K562 (cell line): ENCODE measurements at regions not wholly inside any gene's neighbourhood (a gene's known extent, or its start where the extent isn't known, plus 50 kb on each side); places are given as distances from the start of the nearest gene placed in this dataset.

Experiments used
- ATAC-seq: fragments of 200-7000 bp; cut with Tn5 transposase; 3 replicates; pipeline ENCODE4 v1.9.1; 2020; ENCODE audit warnings: moderate library complexity
- BruUV-seq: library from RNA; stranded (reverse); fragments of 400-500 nt; replicated peaks from 2 replicates; lab custom pipeline; 2021; lab: Mats Ljungman, UMichigan
- CTCF ChIA-PET: fragments of 300-600 bp; formaldehyde crosslinking; extraction: SDS; loops from one replicate; lab custom pipeline; 2021; ENCODE audit warnings: low intra/inter-chr PET ratio; lab: Yijun Ruan, JAX
- POLR2A ChIA-PET: fragments of 300-600, 350-650 bp; sonication (Branson Sonifier 250); formaldehyde crosslinking; extraction: SDS; loops from one replicate; lab custom pipeline; 2021; ENCODE audit warnings: antibody characterized with exemption, inconsistent platforms; lab: Yijun Ruan, JAX
- DNase-seq, 4 experiments: peaks; one replicate each; pipeline versions ENCODE4 v3.0.0 to v3.0.0-alpha.2; 2011 to 2018; ENCODE audit warnings: low spot score in 3 of 4, mixed read lengths in 3 of 4; ENCODE audit errors: extremely low read depth in 1 of 4
- FAIRE-seq: peaks from 2 replicates; lab custom pipeline; 2011; peaks lifted over from hg19 to GRCh38; lab: Jason Lieb, UNC
- H2AFZ ChIP-seq: 2 replicates; pipeline ENCODE4 v1.6.0; 2011; ENCODE audit warnings: low read depth, low read length, control low read depth, inconsistent platforms
- H3K27ac ChIP-seq: fragments of 200-600 bp; 3 replicates; pipeline ENCODE4 v1.8.0; 2011; ENCODE audit warnings: low read depth, mild to moderate bottlenecking, control low read depth, inconsistent platforms, low read length, moderate library complexity, mixed read lengths; ENCODE audit errors: extremely low read depth
- H3K27me3 ChIP-seq, 2 experiments: fragments of 300-600 bp in 1 of 2; 2 replicates in 1 of 2; 3 replicates in 1 of 2; pipeline versions ENCODE4 v1.6.0 to v1.8.0; 2011; ENCODE audit warnings: inconsistent platforms in 2 of 2, low read length in 2 of 2, mild to moderate bottlenecking in 1 of 2, mixed read lengths in 1 of 2, moderate library complexity in 1 of 2; ENCODE audit not compliant: control insufficient read depth in 2 of 2, insufficient read depth in 2 of 2
- H3K36me3 ChIP-seq: fragments of 300-600 bp; 3 replicates; pipeline ENCODE4 v1.8.0; 2011; ENCODE audit warnings: mild to moderate bottlenecking, low read length, inconsistent platforms; ENCODE audit not compliant: control insufficient read depth, insufficient read depth
- H3K4me1 ChIP-seq, 2 experiments: fragments of 200-600 bp in 1 of 2; replicated peaks in 1 of 2; 2 replicates in 1 of 2; 3 replicates in 1 of 2; pipeline versions ENCODE4 v1.5.1 to v1.8.0; 2011; ENCODE audit warnings: inconsistent platforms in 2 of 2, low read length in 2 of 2, mild to moderate bottlenecking in 1 of 2, mixed read lengths in 1 of 2, moderate library complexity in 1 of 2; ENCODE audit not compliant: control insufficient read depth in 2 of 2, insufficient read depth in 2 of 2
- H3K4me2 ChIP-seq: 2 replicates; pipeline ENCODE4 v1.6.1; 2011; ENCODE audit warnings: low read length, control low read depth, inconsistent platforms, mixed read lengths; ENCODE audit not compliant: insufficient read depth
- H3K4me3 ChIP-seq: fragments of 200-600 bp; sonication (generic), shearing (Covaris generic); 2 replicates; pipeline ENCODE4 v1.5.1; 2016; ENCODE audit warnings: control low read depth, inconsistent platforms
- H3K79me2 ChIP-seq: fragments of 200-600 bp; 3 replicates; pipeline ENCODE4 v1.8.0; 2011; ENCODE audit warnings: low read length, inconsistent platforms; ENCODE audit not compliant: control insufficient read depth, insufficient read depth
- H3K9ac ChIP-seq, 2 experiments: 2 replicates each; pipeline versions ENCODE4 v1.6.0 to v1.6.1; 2011; ENCODE audit warnings: low read depth in 2 of 2, low read length in 2 of 2, control low read depth in 1 of 2, inconsistent platforms in 1 of 2, mild to moderate bottlenecking in 1 of 2, mixed read lengths in 1 of 2; ENCODE audit not compliant: insufficient read depth in 1 of 2
- H3K9me1 ChIP-seq: one replicate; pipeline ENCODE4 v1.6.0; 2011; ENCODE audit warnings: inconsistent platforms, mild to moderate bottlenecking, low read length, moderate library complexity; ENCODE audit not compliant: control insufficient read depth, insufficient read depth
- H3K9me3 ChIP-seq: replicated peaks from 2 replicates; pipeline ENCODE4 v1.5.1; 2011; ENCODE audit warnings: low read depth, low read length, inconsistent platforms; ENCODE audit not compliant: control insufficient read depth, insufficient read depth
- H4K20me1 ChIP-seq: replicated peaks from 2 replicates; pipeline ENCODE4 v1.6.1; 2011; ENCODE audit warnings: low read length, inconsistent platforms, mixed read lengths; ENCODE audit not compliant: control insufficient read depth, insufficient read depth
- DACH1 ChIP-seq: fragments of 450-650 bp; IDR thresholded peaks from 2 replicates; pipeline ENCODE4 v1.6.1; 2018; ENCODE audit not compliant: partially characterized antibody
- ELF4 ChIP-seq: fragments of 450-650 bp; formaldehyde crosslinking; IDR thresholded peaks from 2 replicates; pipeline ENCODE4 v1.4.0; 2022; ENCODE audit warnings: missing genetic modification characterization
- FOXO4 ChIP-seq: fragments of 450-650 bp; formaldehyde crosslinking; IDR thresholded peaks from 2 replicates; pipeline ENCODE4 v1.4.0; 2020; ENCODE audit warnings: mild to moderate bottlenecking, moderate library complexity
- L3MBTL2 ChIP-seq: fragments of 450-650 bp; IDR thresholded peaks from 2 replicates; pipeline ENCODE4 v1.6.1; 2016; ENCODE audit warnings: mild to moderate bottlenecking, moderate library complexity
- SIN3B ChIP-seq: fragments of 450-650 bp; IDR thresholded peaks from 2 replicates; pipeline ENCODE4 v1.6.1; 2017; ENCODE audit warnings: low read depth, mild to moderate bottlenecking, moderate library complexity
- SIX5 ChIP-seq, 2 experiments: IDR thresholded peaks; 2 replicates each; pipeline ENCODE4 v1.6.1; 2011; ENCODE audit warnings: low read length in 2 of 2, borderline replicate concordance in 1 of 2, low read depth in 1 of 2, mild to moderate bottlenecking in 1 of 2, moderate library complexity in 1 of 2; ENCODE audit not compliant: insufficient read depth in 1 of 2
- SMARCC2 ChIP-seq: fragments of 450-650 bp; IDR thresholded peaks from 2 replicates; pipeline ENCODE4 v1.6.1; 2017; ENCODE audit warnings: antibody characterized with exemption, moderate library complexity, mild to moderate bottlenecking, low read depth
- SMC3 ChIP-seq: conservative IDR thresholded peaks from 2 replicates; pipeline ENCODE4 v1.6.1; 2011; ENCODE audit warnings: low read depth, low read length, improper control_type of control experiment; ENCODE audit not compliant: insufficient read depth
- ZNF143 ChIP-seq: sonication (generic); formaldehyde crosslinking; IDR thresholded peaks from 2 replicates; pipeline ENCODE4 v1.9.0; 2022; ENCODE audit warnings: mild to moderate bottlenecking, missing genetic modification reagents
- WGBS: fragments of 100-300 bp; shearing (Covaris generic); methylation state at CpG from one replicate; pipeline ENCODE4 v1.1.6; 2016; ENCODE audit warnings: low coverage, mixed read lengths; ENCODE audit not compliant: insufficient coverage; ENCODE audit errors: missing lambda C conversion rate; 5-methylcytosine and 5-hydroxymethylcytosine counted together
- in situ Hi-C: fragments of 300-500 bp; cut with MboI; formaldehyde crosslinking; loops from 4 replicates; pipeline ENCODE4 v1.15.0; 2018; ENCODE audit warnings: inconsistent platforms, mixed read lengths
- intact Hi-C: fragments of 100-400 bp; cut with micrococcal nuclease; formaldehyde crosslinking; loops from 2 replicates; pipeline ENCODE4 v1.14.2; 2022
- TF ChIP-seq, protein P1 (sequence below): sonication (generic); formaldehyde crosslinking; IDR thresholded peaks from 2 replicates; pipeline ENCODE4 v1.8.0; 2022; ENCODE audit warnings: missing genetic modification reagents, mild to moderate bottlenecking, moderate library complexity, borderline replicate concordance
- TF ChIP-seq, protein P2 (sequence below): fragments of 450-650 bp; IDR thresholded peaks from 2 replicates; pipeline ENCODE4 v1.6.1; 2016; ENCODE audit warnings: missing biosample characterization, missing genetic modification characterization

DNA sequence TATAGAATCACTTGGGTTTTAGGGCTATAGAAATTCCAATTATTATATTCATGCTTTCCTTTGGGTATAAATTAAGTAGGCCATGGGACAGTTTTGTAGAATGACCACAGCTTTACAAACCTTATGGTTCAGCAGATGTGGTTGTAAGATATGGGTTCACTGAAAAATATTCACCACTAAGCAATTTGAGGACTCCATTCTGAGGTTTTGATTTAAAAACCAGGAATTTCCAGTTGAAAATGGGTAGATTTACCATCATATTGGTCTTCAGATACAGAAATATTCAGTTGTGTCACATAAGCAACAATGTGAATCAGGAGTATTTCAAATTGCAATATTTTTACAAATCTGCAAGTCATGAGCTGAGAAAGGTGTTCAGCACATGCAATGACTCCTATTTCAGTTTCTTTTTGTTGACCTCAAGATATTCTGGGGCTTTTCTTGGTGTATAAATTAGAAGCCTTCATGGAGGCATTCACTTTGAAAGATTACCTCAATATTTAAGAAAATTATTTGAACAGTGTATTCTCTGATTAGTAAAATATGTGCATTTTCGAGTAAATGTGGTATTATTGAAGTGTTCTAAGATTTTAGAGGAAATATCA, 218.4 kb upstream of the HCCS start (continued):
- TF ChIP-seq SIX5 (IDR thresholded peaks at IDR 0.05; ENCODE audit: borderline replicate concordance in 1 of 2, insufficient read depth in 1 of 2, low read depth in 1 of 2, low read length in 2 of 2) (no peak), SMARCC2 (no peak), L3MBTL2 (no peak)
- TF ChIP-seq, protein P1, sequence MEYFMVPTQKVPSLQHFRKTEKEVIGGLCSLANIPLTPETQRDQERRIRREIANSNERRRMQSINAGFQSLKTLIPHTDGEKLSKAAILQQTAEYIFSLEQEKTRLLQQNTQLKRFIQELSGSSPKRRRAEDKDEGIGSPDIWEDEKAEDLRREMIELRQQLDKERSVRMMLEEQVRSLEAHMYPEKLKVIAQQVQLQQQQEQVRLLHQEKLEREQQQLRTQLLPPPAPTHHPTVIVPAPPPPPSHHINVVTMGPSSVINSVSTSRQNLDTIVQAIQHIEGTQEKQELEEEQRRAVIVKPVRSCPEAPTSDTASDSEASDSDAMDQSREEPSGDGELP (CRISPR knock-in tag): no peak

DNA sequence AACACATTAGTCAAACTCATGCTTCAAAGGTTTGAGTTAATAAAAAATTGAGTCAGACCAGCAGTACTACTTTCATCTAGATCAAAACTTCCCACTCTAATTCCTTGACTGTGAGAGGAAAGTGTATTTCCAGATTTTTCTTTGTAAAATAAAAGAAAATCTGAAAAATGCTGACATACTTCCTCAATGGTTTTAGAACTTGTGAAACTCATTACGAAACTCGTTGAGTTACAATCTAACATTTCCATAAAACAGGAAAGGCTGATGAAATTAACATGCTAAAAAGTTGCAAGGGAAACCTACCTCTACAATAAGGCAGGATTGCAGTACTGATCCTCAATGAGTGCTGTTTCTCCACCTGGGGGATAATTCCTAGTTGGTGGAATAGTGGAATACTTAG, 217.8 kb upstream of the HCCS start:
- intact Hi-C loops: no loop called here
- H3K27ac ChIP-seq: no peak overlapping the region
- H3K79me2 ChIP-seq: no peaks in the 10 kb centered on the region
- H3K4me2 ChIP-seq: no peak overlapping the region
- H4K20me1 ChIP-seq: no peaks in the 10 kb centered on the region
- WGBS: 0% methylated on average over 2 of the region's 2 CpGs
- in situ Hi-C loops: no loop called here
- H3K27me3 ChIP-seq: no peaks in the 10 kb centered on the region
- H3K4me3 ChIP-seq: no peak overlapping the region
- no peak overlapping the region for H3K9ac ChIP-seq
- H3K9me1 ChIP-seq: no peaks in the 10 kb centered on the region
- ATAC-seq (no peak), DNase-seq (no peak), FAIRE-seq (no peak)
- ChIA-PET POLR2A (no interaction called here), CTCF (no interaction called here)
- no peaks in the 10 kb centered on the region for H3K36me3 ChIP-seq
- no peaks in the 10 kb centered on the region for H3K9me3 ChIP-seq
- no peaks in the 10 kb centered on the region; a peak in 1 of 5 replicates for H3K4me1 ChIP-seq
- BruUV-seq: no TSS peak
- H2AFZ ChIP-seq: no peak overlapping the region
- TF ChIP-seq, protein P2, sequence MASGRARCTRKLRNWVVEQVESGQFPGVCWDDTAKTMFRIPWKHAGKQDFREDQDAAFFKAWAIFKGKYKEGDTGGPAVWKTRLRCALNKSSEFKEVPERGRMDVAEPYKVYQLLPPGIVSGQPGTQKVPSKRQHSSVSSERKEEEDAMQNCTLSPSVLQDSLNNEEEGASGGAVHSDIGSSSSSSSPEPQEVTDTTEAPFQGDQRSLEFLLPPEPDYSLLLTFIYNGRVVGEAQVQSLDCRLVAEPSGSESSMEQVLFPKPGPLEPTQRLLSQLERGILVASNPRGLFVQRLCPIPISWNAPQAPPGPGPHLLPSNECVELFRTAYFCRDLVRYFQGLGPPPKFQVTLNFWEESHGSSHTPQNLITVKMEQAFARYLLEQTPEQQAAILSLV: no peak
- no peak for TF ChIP-seq ZNF143 (CRISPR knock-in tag)
- TF ChIP-seq DACH1: no peak
- TF ChIP-seq FOXO4 (CRISPR knock-in tag): no peak
- no peak for TF ChIP-seq SMC3
- no peak for TF ChIP-seq ELF4 (CRISPR knock-in tag)
- no peak for TF ChIP-seq SIN3B
